CD4-positive, alpha-beta T cell (primary cell): ENCODE measurements at regions not wholly inside any gene's neighbourhood (a gene's known extent, or its start where the extent isn't known, plus 50 kb on each side); places are given as distances from the start of the nearest gene placed in this dataset.

Source experiments
- ATAC-seq: fragments of 200-7000 bp; cut with Tn5 transposase; one replicate; pipeline ENCODE4 v1.10.0; 2022; ENCODE audit warnings: mild to moderate bottlenecking; ENCODE audit not compliant: poor library complexity
- CTCF ChIA-PET: fragments of 350-600 bp; sonication (Branson Sonifier 250); formaldehyde crosslinking; loops from one replicate; lab custom pipeline; 2021; ENCODE audit warnings: antibody characterized with exemption, inconsistent platforms; lab: Charles Lee
- POLR2A ChIA-PET: fragments of 350-600 bp; sonication (Branson Sonifier 250); formaldehyde crosslinking; loops from one replicate; lab custom pipeline; 2021; ENCODE audit warnings: antibody characterized with exemption, inconsistent platforms; lab: Charles Lee
- DNase-seq, 14 experiments: peaks; one replicate each; pipeline ENCODE4 v3.0.0-alpha.2; 2013 to 2020; ENCODE audit warnings: mixed read lengths in 2 of 14
- H3K27ac ChIP-seq, 2 donors: one replicate each; pipeline versions ENCODE4 v1.5.1 to v1.7.0; 2013; ENCODE audit warnings: low read length in 2 of 2, low read depth in 1 of 2, mild to moderate bottlenecking in 1 of 2
- H3K27me3 ChIP-seq, 2 experiments: 1 replicate in 1 of 2; 2 replicates in 1 of 2; pipeline versions ENCODE4 v1.6.1 to v1.7.0; 2013; ENCODE audit warnings: low read length in 2 of 2, control low read depth in 1 of 2, mild to moderate bottlenecking in 1 of 2, moderate library complexity in 1 of 2; ENCODE audit not compliant: insufficient read depth in 2 of 2, control insufficient read depth in 1 of 2
- H3K36me3 ChIP-seq: one replicate; pipeline ENCODE4 v1.6.1; 2013; ENCODE audit warnings: low read length, control low read depth; ENCODE audit not compliant: insufficient read depth
- H3K4me1 ChIP-seq: one replicate; pipeline ENCODE4 v1.6.1; 2013; ENCODE audit warnings: low read length, control low read depth; ENCODE audit not compliant: insufficient read depth
- H3K4me3 ChIP-seq: one replicate; pipeline ENCODE4 v1.5.1; 2013; ENCODE audit warnings: mild to moderate bottlenecking, low read length, moderate library complexity
- H3K9me3 ChIP-seq, 2 experiments: 1 replicate in 1 of 2; 2 replicates in 1 of 2; pipeline versions ENCODE4 v1.6.1 to v1.7.0; 2013; ENCODE audit warnings: low read length in 2 of 2, mild to moderate bottlenecking in 2 of 2, control low read depth in 1 of 2, moderate library complexity in 1 of 2; ENCODE audit not compliant: control insufficient read depth in 1 of 2, insufficient read depth in 1 of 2
- H3K27ac Mint-ChIP-seq: one replicate; pipeline ENCODE4 v1.8.0; 2020; ENCODE audit warnings: mixed read lengths
- H3K27me3 Mint-ChIP-seq: one replicate; pipeline ENCODE4 v1.8.0; 2021; ENCODE audit warnings: mixed read lengths
- H3K36me3 Mint-ChIP-seq: one replicate; pipeline ENCODE4 v1.8.0; 2021; ENCODE audit warnings: low read depth, mixed read lengths
- H3K4me1 Mint-ChIP-seq: one replicate; pipeline ENCODE4 v1.8.0; 2021; ENCODE audit warnings: low read depth, mixed read lengths
- H3K4me3 Mint-ChIP-seq: one replicate; pipeline ENCODE4 v1.8.0; 2020; ENCODE audit warnings: mild to moderate bottlenecking, mixed read lengths
- H3K9me3 Mint-ChIP-seq: one replicate; pipeline ENCODE4 v1.8.0; 2020; ENCODE audit warnings: mixed read lengths
- intact Hi-C, 2 experiments: fragments of 100-400 bp; cut with DNase I in 1 of 2; cut with micrococcal nuclease in 1 of 2; formaldehyde crosslinking; loops; one replicate each; pipeline versions ENCODE4 v1.15.1 to v1.9.0; 2023 to 2025; cut with DNase I, micrococcal nuclease
- TF ChIP-seq, protein P1 (sequence below): fragments of 200-600 bp; IDR thresholded peaks from one replicate; pipeline ENCODE4 v1.8.0; 2022; ENCODE audit warnings: antibody characterized with exemption, mild to moderate bottlenecking

DNA sequence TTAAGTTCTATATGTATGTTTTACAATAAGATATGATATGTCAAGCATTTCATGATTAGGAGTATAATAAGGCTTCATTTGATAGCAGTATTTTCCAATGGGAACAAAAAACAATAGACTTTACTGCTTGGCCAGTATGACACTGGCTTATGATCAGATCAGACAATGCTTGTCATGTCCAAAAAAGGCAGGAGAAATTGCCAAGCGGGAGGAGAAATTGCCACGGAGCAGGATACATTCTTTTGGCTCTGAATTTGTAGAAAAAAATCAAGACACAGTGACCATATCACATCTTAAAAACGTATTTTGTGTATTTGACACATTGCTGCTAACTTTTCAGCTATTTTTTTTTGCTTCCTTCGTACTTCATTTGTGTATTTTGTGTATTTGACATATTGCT lies 404.1 kb downstream of the CNTNAP4 start:
- no peak for DNase-seq

DNA sequence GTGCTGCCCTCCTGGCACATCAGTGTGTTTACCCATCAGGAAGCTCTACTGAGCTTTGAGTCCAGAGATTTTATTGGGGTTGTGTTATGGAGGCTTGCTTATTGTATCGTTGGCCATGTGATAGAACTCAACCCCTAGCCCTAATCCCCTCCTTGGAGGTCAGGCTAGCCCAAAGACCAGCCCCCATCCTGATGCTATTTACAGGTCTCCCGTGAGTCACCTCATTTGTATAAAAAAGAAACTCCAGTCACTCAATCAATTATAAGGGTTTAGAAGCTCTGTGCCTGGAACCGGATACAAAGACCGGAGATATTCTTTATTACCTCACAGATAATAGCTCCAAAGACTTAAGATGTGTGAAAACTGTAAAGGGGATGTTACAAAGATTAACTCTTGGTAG lies 405.9 kb downstream of the CNTNAP4 start:
- Mint-ChIP-seq H3K4me1 (no peaks in the 10 kb centered on the region), H3K4me3 (no peak overlapping the region), H3K36me3 (no peaks in the 10 kb centered on the region), H3K27me3 (no peaks in the 10 kb centered on the region), H3K9me3 (peaks cover 3% of the 10 kb centered on the region), H3K27ac (no peak overlapping the region)
- H3K4me3 ChIP-seq: no peak overlapping the region
- ATAC-seq: no peak
- ChIA-PET CTCF (no interaction called here), POLR2A (no interaction called here)
- DNase-seq: no peak
- no peaks in the 10 kb centered on the region for H3K27me3 ChIP-seq
- TF ChIP-seq, protein P1, sequence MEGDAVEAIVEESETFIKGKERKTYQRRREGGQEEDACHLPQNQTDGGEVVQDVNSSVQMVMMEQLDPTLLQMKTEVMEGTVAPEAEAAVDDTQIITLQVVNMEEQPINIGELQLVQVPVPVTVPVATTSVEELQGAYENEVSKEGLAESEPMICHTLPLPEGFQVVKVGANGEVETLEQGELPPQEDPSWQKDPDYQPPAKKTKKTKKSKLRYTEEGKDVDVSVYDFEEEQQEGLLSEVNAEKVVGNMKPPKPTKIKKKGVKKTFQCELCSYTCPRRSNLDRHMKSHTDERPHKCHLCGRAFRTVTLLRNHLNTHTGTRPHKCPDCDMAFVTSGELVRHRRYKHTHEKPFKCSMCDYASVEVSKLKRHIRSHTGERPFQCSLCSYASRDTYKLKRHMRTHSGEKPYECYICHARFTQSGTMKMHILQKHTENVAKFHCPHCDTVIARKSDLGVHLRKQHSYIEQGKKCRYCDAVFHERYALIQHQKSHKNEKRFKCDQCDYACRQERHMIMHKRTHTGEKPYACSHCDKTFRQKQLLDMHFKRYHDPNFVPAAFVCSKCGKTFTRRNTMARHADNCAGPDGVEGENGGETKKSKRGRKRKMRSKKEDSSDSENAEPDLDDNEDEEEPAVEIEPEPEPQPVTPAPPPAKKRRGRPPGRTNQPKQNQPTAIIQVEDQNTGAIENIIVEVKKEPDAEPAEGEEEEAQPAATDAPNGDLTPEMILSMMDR: no peak
- no peaks in the 10 kb centered on the region for H3K36me3 ChIP-seq
- intact Hi-C loops: no loop called here
- H3K4me1 ChIP-seq: no peaks in the 10 kb centered on the region
- no peaks in the 10 kb centered on the region for H3K9me3 ChIP-seq
- no peak overlapping the region for H3K27ac ChIP-seq

More for the DNA sequence above, 404.1 kb downstream of the CNTNAP4 start:
- no peaks in the 10 kb centered on the region for H3K36me3 ChIP-seq
- CTCF ChIA-PET: no interaction called here
- TF ChIP-seq, protein P1: no peak
- Mint-ChIP-seq H3K27me3 (no peaks in the 10 kb centered on the region), H3K27ac (no peak overlapping the region), H3K4me3 (no peak overlapping the region), H3K9me3 (peaks cover 3% of the 10 kb centered on the region), H3K4me1 (no peaks in the 10 kb centered on the region), H3K36me3 (no peaks in the 10 kb centered on the region)
- intact Hi-C loops: no loop called here
- no peaks in the 10 kb centered on the region for H3K4me1 ChIP-seq
- POLR2A ChIA-PET: no interaction called here
- no peak overlapping the region for H3K4me3 ChIP-seq
- no peak for ATAC-seq
- H3K9me3 ChIP-seq: no peaks in the 10 kb centered on the region
- no peaks in the 10 kb centered on the region for H3K27me3 ChIP-seq
- H3K27ac ChIP-seq: no peak overlapping the region

GRCh38 chr16:76696876-76697275 lies 419.7 kb downstream of the CNTNAP4 start:
- Histone ChIP-seq H3K36me3 (no peaks in the 10 kb centered on the region), H3K9me3 (no peaks in the 10 kb centered on the region), H3K4me1 (no peaks in the 10 kb centered on the region), H3K4me3 (no peak overlapping the region), H3K27ac (no peak overlapping the region), H3K27me3 (no peaks in the 10 kb centered on the region)
- no peaks in the 10 kb centered on the region for H3K36me3 Mint-ChIP-seq
- DNase-seq (no peak), ATAC-seq (no peak)
- no peaks in the 10 kb centered on the region for H3K27me3 Mint-ChIP-seq
- TF ChIP-seq, protein P1: no peak
- intact Hi-C loops: no loop called here
- H3K4me3 Mint-ChIP-seq: no peak overlapping the region
- H3K4me1 Mint-ChIP-seq: no peaks in the 10 kb centered on the region
- POLR2A ChIA-PET: no interaction called here
- CTCF ChIA-PET: no interaction called here
- H3K27ac Mint-ChIP-seq: no peak overlapping the region
- no peaks in the 10 kb centered on the region for H3K9me3 Mint-ChIP-seq
